ENCODE measurements at regions not wholly inside any gene's neighbourhood (a gene's known extent, or its start where the extent isn't known, plus 50 kb on each side); places are given as distances from the start of the nearest gene placed in this dataset.

- H3K27ac ChIP-seq = no peak overlapping the region
- no peak for TF ChIP-seq POLR2A (IDR thresholded peaks at IDR 0.05)
- no peak for TF ChIP-seq CTCF (IDR thresholded peaks at IDR 0.05)
- no peak for ATAC-seq
- H3K9me3 ChIP-seq = no peaks in the 10 kb centered on the region
- 90 to 93% methylated on average over 6 of the region's 6 CpGs for WGBS, 2 donors
- no peaks in the 10 kb centered on the region for H3K36me3 ChIP-seq (replicated peaks in 1 of 2; ENCODE audit: insufficient read depth in 1 of 2, low read depth in 2 of 2)
- H3K4me1 ChIP-seq = peaks cover 13% of the 10 kb centered on the region
- intact Hi-C loops (cut with DNase I) = no loop called here
- no peak for DNase-seq
- no peaks in the 10 kb centered on the region for H3K27me3 ChIP-seq
- H3K4me3 ChIP-seq = no peak overlapping the region
Observed at GRCh38 chr6:81819767-81820166, 67.3 kb upstream of the TENT5A start.

GRCh38 chr6:81818901-81819361 is 66.5 kb upstream of the TENT5A start:
- Histone ChIP-seq H3K27ac (no peak overlapping the region), H3K4me1 (peaks cover 13% of the 10 kb centered on the region), H3K36me3 (replicated peaks in 1 of 2; ENCODE audit: insufficient read depth in 1 of 2, low read depth in 2 of 2) (no peaks in the 10 kb centered on the region), H3K4me3 (no peak overlapping the region), H3K9me3 (no peaks in the 10 kb centered on the region), H3K27me3 (no peaks in the 10 kb centered on the region)
- intact Hi-C loops (cut with DNase I) = no loop called here
- WGBS, 2 donors = 73 to 81% methylated on average over 2 of the region's 2 CpGs
- no peak for DNase-seq
- no peak for ATAC-seq
- TF ChIP-seq POLR2A (IDR thresholded peaks at IDR 0.05) = no peak
- no peak for TF ChIP-seq CTCF (IDR thresholded peaks at IDR 0.05)

GRCh38 chr6:81816380-81816779 is 63.9 kb upstream of the TENT5A start:
- 23 to 28% methylated on average over 2 of the region's 2 CpGs for WGBS, 2 donors
- TF ChIP-seq CTCF (IDR thresholded peaks at IDR 0.05) = no peak
- no peak for TF ChIP-seq POLR2A (IDR thresholded peaks at IDR 0.05)
- Histone ChIP-seq H3K9me3 (no peaks in the 10 kb centered on the region), H3K27ac (no peak overlapping the region), H3K27me3 (no peaks in the 10 kb centered on the region), H3K4me1 (peaks cover 10% of the 10 kb centered on the region), H3K36me3 (replicated peaks in 1 of 2; ENCODE audit: insufficient read depth in 1 of 2, low read depth in 2 of 2) (no peaks in the 10 kb centered on the region), H3K4me3 (no peak overlapping the region)
- DNase-seq (no peak), ATAC-seq (no peak)
- intact Hi-C loops (cut with DNase I) = no loop called here

- Histone ChIP-seq H3K4me3 (no peak overlapping the region), H3K27ac (no peak overlapping the region), H3K9me3 (no peaks in the 10 kb centered on the region), H3K27me3 (no peaks in the 10 kb centered on the region), H3K4me1 (no peaks in the 10 kb centered on the region), H3K36me3 (replicated peaks in 1 of 2; ENCODE audit: insufficient read depth in 1 of 2, low read depth in 2 of 2) (no peaks in the 10 kb centered on the region)
- DNase-seq (no peak), ATAC-seq (no peak)
- intact Hi-C loops (cut with DNase I) = no loop called here
- no peak for TF ChIP-seq CTCF (IDR thresholded peaks at IDR 0.05)
- no peak for TF ChIP-seq POLR2A (IDR thresholded peaks at IDR 0.05)
- whole genome bisulfite sequencing, 2 donors = 47 to 56% methylated on average over 2 of the region's 2 CpGs
Observed at GRCh38 chr6:81814370-81815076, 62.0 kb upstream of the TENT5A start.

- no peaks in the 10 kb centered on the region for H3K9me3 ChIP-seq
- H3K36me3 ChIP-seq (replicated peaks in 1 of 2; ENCODE audit: insufficient read depth in 1 of 2, low read depth in 2 of 2) = no peaks in the 10 kb centered on the region
- no peak for TF ChIP-seq CTCF (IDR thresholded peaks at IDR 0.05)
- TF ChIP-seq POLR2A (IDR thresholded peaks at IDR 0.05) = no peak
- intact Hi-C loops (cut with DNase I) = no loop called here
- H3K4me3 ChIP-seq = no peak overlapping the region
- no peaks in the 10 kb centered on the region for H3K27me3 ChIP-seq
- ATAC-seq (no peak), DNase-seq (no peak)
- no peak overlapping the region for H3K27ac ChIP-seq
- no peaks in the 10 kb centered on the region for H3K4me1 ChIP-seq
Observed at GRCh38 chr6:81813305-81813704, 60.8 kb upstream of the TENT5A start.
